Fibroblast of lung (primary cell): ENCODE measurements at regions not wholly inside any gene's neighbourhood (a gene's known extent, or its start where the extent isn't known, plus 50 kb on each side); places are given as distances from the start of the nearest gene placed in this dataset.

ENCODE experiments used
- DNase-seq, 2 donors: peaks; one replicate each; pipeline versions ENCODE4 v3.0.0 to v3.0.0-alpha.2; 2010; ENCODE audit warnings: low read depth in 2 of 2
- H2AFZ ChIP-seq: 2 replicates; pipeline ENCODE4 v1.5.1; 2012; ENCODE audit warnings: low read length, control low read depth, inconsistent platforms
- H3K27ac ChIP-seq: 2 replicates; pipeline ENCODE4 v1.5.1; 2011; ENCODE audit warnings: low read length, control low read depth; ENCODE audit not compliant: insufficient read depth
- H3K27me3 ChIP-seq: 2 replicates; pipeline ENCODE4 v1.5.1; 2011; ENCODE audit warnings: mild to moderate bottlenecking, low read length; ENCODE audit not compliant: control insufficient read depth, insufficient read depth
- H3K36me3 ChIP-seq: 2 replicates; pipeline ENCODE4 v1.5.1; 2011; ENCODE audit warnings: low read length; ENCODE audit not compliant: control insufficient read depth, insufficient read depth
- H3K4me1 ChIP-seq: 2 replicates; pipeline ENCODE4 v1.5.1; 2011; ENCODE audit warnings: low read length; ENCODE audit not compliant: control insufficient read depth, insufficient read depth; ENCODE audit errors: extremely low read depth
- H3K4me2 ChIP-seq: 2 replicates; pipeline ENCODE4 v1.5.1; 2011; ENCODE audit warnings: low read length, control low read depth; ENCODE audit not compliant: insufficient read depth; ENCODE audit errors: extremely low read depth
- H3K4me3 ChIP-seq, 4 experiments: fragments of 200-600 bp in 1 of 4; sonication (generic) in 1 of 4; replicated peaks in 1 of 4; 2 replicates each; pipeline ENCODE4 v1.5.1; 2011 to 2016; ENCODE audit warnings: low read length in 4 of 4, low read depth in 3 of 4, mild to moderate bottlenecking in 3 of 4, control low read depth in 2 of 4, inconsistent platforms in 1 of 4, mixed read lengths in 1 of 4; ENCODE audit not compliant: insufficient read depth in 1 of 4; ENCODE audit errors: control extremely low read depth in 1 of 4
- H3K79me2 ChIP-seq: 2 replicates; pipeline ENCODE4 v1.5.1; 2012; ENCODE audit warnings: mild to moderate bottlenecking, low read length, inconsistent platforms; ENCODE audit not compliant: control insufficient read depth, insufficient read depth
- H3K9ac ChIP-seq: 2 replicates; pipeline ENCODE4 v1.5.1; 2011; ENCODE audit warnings: mild to moderate bottlenecking, low read length, control low read depth; ENCODE audit not compliant: insufficient read depth
- H3K9me3 ChIP-seq: 2 replicates; pipeline ENCODE4 v1.5.1; 2012; ENCODE audit warnings: low read depth, low read length; ENCODE audit not compliant: control insufficient read depth, insufficient read depth
- H4K20me1 ChIP-seq: 2 replicates; pipeline ENCODE4 v1.5.1; 2011; ENCODE audit warnings: low read length; ENCODE audit not compliant: control insufficient read depth, insufficient read depth; ENCODE audit errors: extremely low read depth
- CTCF ChIP-seq, 2 donors: IDR thresholded peaks in 1 of 2; conservative IDR thresholded peaks in 1 of 2; 1 replicate in 1 of 2; 2 replicates in 1 of 2; pipeline ENCODE4 v1.5.1; 2011 to 2012; ENCODE audit warnings: low read length in 2 of 2, control low read depth in 1 of 2, inconsistent platforms in 1 of 2, low read depth in 1 of 2, mild to moderate bottlenecking in 1 of 2
- EZH2 ChIP-seq: IDR thresholded peaks from 2 replicates; pipeline ENCODE4 v1.5.1; 2012; ENCODE audit warnings: low read length, control low read depth, mild to moderate bottlenecking; ENCODE audit errors: missing control alignments

GRCh38 chr6:43852350-43852864 lies 82.4 kb downstream of the VEGFA start:
- DNase-seq: no peak
- Histone ChIP-seq H3K4me2 (no peak overlapping the region), H3K79me2 (no peaks in the 10 kb centered on the region), H3K36me3 (no peaks in the 10 kb centered on the region), H4K20me1 (no peaks in the 10 kb centered on the region), H3K27me3 (peaks cover 2% of the 10 kb centered on the region), H3K9me3 (no peaks in the 10 kb centered on the region), H3K4me3 (no peak overlapping the region), H2AFZ (no peak overlapping the region), H3K4me1 (no peaks in the 10 kb centered on the region), H3K27ac (no peak overlapping the region), H3K9ac (no peak overlapping the region)
- TF ChIP-seq EZH2 (no peak), CTCF (conservative IDR thresholded peaks at IDR 0.05 in 1 of 2, IDR thresholded peaks at IDR 0.05 in 1 of 2; ENCODE audit: low read depth in 1 of 2, low read length in 2 of 2) (no peak)

- Histone ChIP-seq H3K4me1 (no peaks in the 10 kb centered on the region), H3K4me3 (no peak overlapping the region), H3K27ac (no peak overlapping the region), H3K9me3 (no peaks in the 10 kb centered on the region), H3K4me2 (no peak overlapping the region), H3K79me2 (no peaks in the 10 kb centered on the region), H3K9ac (no peak overlapping the region), H2AFZ (no peak overlapping the region), H4K20me1 (no peaks in the 10 kb centered on the region), H3K36me3 (no peaks in the 10 kb centered on the region), H3K27me3 (peaks cover 2% of the 10 kb centered on the region)
- DNase-seq: peak; percentile 55 to 90
- TF ChIP-seq EZH2 (no peak), CTCF (conservative IDR thresholded peaks at IDR 0.05 in 1 of 2, IDR thresholded peaks at IDR 0.05 in 1 of 2; ENCODE audit: low read depth in 1 of 2, low read length in 2 of 2) (no peak)
These were observed 81.3 kb downstream of the VEGFA start for GRCh38 chr6:43851204-43851865.

GRCh38 chr6:43850314-43851203 lies 80.5 kb downstream of the VEGFA start:
- Histone ChIP-seq H3K27ac (no peak overlapping the region), H3K9ac (no peak overlapping the region), H3K4me1 (no peaks in the 10 kb centered on the region), H3K4me3 (no peak overlapping the region), H3K9me3 (no peaks in the 10 kb centered on the region), H4K20me1 (no peaks in the 10 kb centered on the region), H3K36me3 (no peaks in the 10 kb centered on the region), H3K4me2 (no peak overlapping the region), H2AFZ (no peak overlapping the region), H3K27me3 (peaks cover 2% of the 10 kb centered on the region), H3K79me2 (no peaks in the 10 kb centered on the region)
- no peak for DNase-seq
- no peak for TF ChIP-seq EZH2
